DOHH2 (cell line): ENCODE measurements at regions not wholly inside any gene's neighbourhood (a gene's known extent, or its start where the extent isn't known, plus 50 kb on each side); places are given as distances from the start of the nearest gene placed in this dataset.

Experiments used
- H3F3A ChIP-seq: fragments of 200-600 bp; sonication (generic), shearing (Covaris generic); 2 replicates; pipeline ENCODE4 v1.6.0; 2016; ENCODE audit warnings: antibody characterized with exemption, mild to moderate bottlenecking; ENCODE audit not compliant: control insufficient read depth, insufficient read depth
- H3K27ac ChIP-seq: fragments of 200-600 bp; sonication (generic); 2 replicates; pipeline ENCODE4 v1.5.1; 2014; ENCODE audit warnings: low read depth, mild to moderate bottlenecking, low read length, moderate library complexity
- H3K27me3 ChIP-seq: fragments of 200-600 bp; sonication (generic); 2 replicates; pipeline ENCODE4 v1.6.1; 2014; ENCODE audit warnings: mild to moderate bottlenecking, low read length, mixed read lengths; ENCODE audit not compliant: control insufficient read depth
- H3K36me3 ChIP-seq: fragments of 200-600 bp; sonication (generic); 2 replicates; pipeline ENCODE4 v1.6.1; 2014; ENCODE audit warnings: mild to moderate bottlenecking, low read length, moderate library complexity, mixed read lengths; ENCODE audit not compliant: control insufficient read depth
- H3K4me1 ChIP-seq: fragments of 200-600 bp; sonication (generic); 2 replicates; pipeline ENCODE4 v1.6.1; 2014; ENCODE audit warnings: mild to moderate bottlenecking, low read length, mixed read lengths; ENCODE audit not compliant: control insufficient read depth
- H3K4me2 ChIP-seq: fragments of 200-600 bp; sonication (generic); 2 replicates; pipeline ENCODE4 v1.6.0; 2014; ENCODE audit warnings: mild to moderate bottlenecking, low read length, moderate library complexity
- H3K4me3 ChIP-seq: fragments of 200-600 bp; sonication (generic); 2 replicates; pipeline ENCODE4 v1.5.1; 2014; ENCODE audit warnings: mild to moderate bottlenecking, low read length, mixed read lengths
- H3K79me2 ChIP-seq: fragments of 200-600 bp; sonication (generic); 2 replicates; pipeline ENCODE4 v1.6.1; 2014; ENCODE audit warnings: mild to moderate bottlenecking, low read length, mixed read lengths; ENCODE audit not compliant: control insufficient read depth
- H3K9me2 ChIP-seq: fragments of 200-600 bp; sonication (generic); replicated peaks from 2 replicates; pipeline ENCODE4 v1.6.1; 2014; ENCODE audit warnings: mild to moderate bottlenecking, low read length, mixed read lengths; ENCODE audit not compliant: control insufficient read depth
- H3K9me3 ChIP-seq: fragments of 200-600 bp; sonication (generic); 2 replicates; pipeline ENCODE4 v1.6.1; 2014; ENCODE audit warnings: antibody characterized with exemption, low read length, mixed read lengths; ENCODE audit not compliant: control insufficient read depth, insufficient read depth
- H4K20me1 ChIP-seq: fragments of 200-600 bp; sonication (generic); 2 replicates; pipeline ENCODE4 v1.6.0; 2014; ENCODE audit warnings: low read depth, mild to moderate bottlenecking, antibody characterized with exemption, low read length, moderate library complexity; ENCODE audit not compliant: control insufficient read depth, insufficient read depth
- CTCF ChIP-seq: fragments of 200-600 bp; sonication (generic); IDR thresholded peaks from one replicate; pipeline ENCODE4 v1.5.1; 2014; ENCODE audit warnings: antibody characterized with exemption, mild to moderate bottlenecking, low read depth, low read length; ENCODE audit not compliant: poor library complexity, severe bottlenecking
- EZH2phosphoT487 ChIP-seq: fragments of 200-600 bp; sonication (generic); IDR thresholded peaks from 2 replicates; pipeline ENCODE4 v1.6.1; 2017; ENCODE audit warnings: borderline replicate concordance, mild to moderate bottlenecking, antibody characterized with exemption, low read length, moderate library complexity, mixed read lengths

GRCh38 chr6:129954749-129955431 is 63.5 kb upstream of the L3MBTL3 start:
- no peaks in the 10 kb centered on the region for H3K4me1 ChIP-seq
- H3K4me2 ChIP-seq, result no peak overlapping the region
- no peaks in the 10 kb centered on the region for H4K20me1 ChIP-seq
- no peak overlapping the region for H3K4me3 ChIP-seq
- no peaks in the 10 kb centered on the region for H3K9me2 ChIP-seq
- no peaks in the 10 kb centered on the region for H3K27me3 ChIP-seq
- H3K36me3 ChIP-seq, result no peaks in the 10 kb centered on the region
- H3K79me2 ChIP-seq, result no peaks in the 10 kb centered on the region
- no peaks in the 10 kb centered on the region for H3K9me3 ChIP-seq
- H3K27ac ChIP-seq, result no peak overlapping the region
- TF ChIP-seq CTCF (no peak), EZH2phosphoT487 (no peak)
- H3F3A ChIP-seq, result no peaks in the 10 kb centered on the region

- Histone ChIP-seq H3K4me1 (no peaks in the 10 kb centered on the region), H4K20me1 (no peaks in the 10 kb centered on the region), H3F3A (no peaks in the 10 kb centered on the region), H3K4me2 (no peak overlapping the region), H3K79me2 (no peaks in the 10 kb centered on the region), H3K27ac (no peak overlapping the region), H3K9me3 (no peaks in the 10 kb centered on the region), H3K36me3 (no peaks in the 10 kb centered on the region), H3K9me2 (no peaks in the 10 kb centered on the region), H3K27me3 (peaks cover 5% of the 10 kb centered on the region), H3K4me3 (no peak overlapping the region)
- TF ChIP-seq EZH2phosphoT487, result no peak
- TF ChIP-seq CTCF, result no peak
Observed at GRCh38 chr6:129947797-129948196, 70.6 kb upstream of the L3MBTL3 start.

- no peaks in the 10 kb centered on the region for H3K9me3 ChIP-seq
- no peaks in the 10 kb centered on the region for H3K4me1 ChIP-seq
- TF ChIP-seq CTCF (no peak), EZH2phosphoT487 (no peak)
- peaks cover 5% of the 10 kb centered on the region for H3K27me3 ChIP-seq
- no peaks in the 10 kb centered on the region for H4K20me1 ChIP-seq
- no peaks in the 10 kb centered on the region for H3K9me2 ChIP-seq
- H3F3A ChIP-seq, result no peaks in the 10 kb centered on the region
- H3K4me2 ChIP-seq, result no peak overlapping the region
- H3K79me2 ChIP-seq, result no peaks in the 10 kb centered on the region
- H3K36me3 ChIP-seq, result no peaks in the 10 kb centered on the region
- H3K27ac ChIP-seq, result no peak overlapping the region
- H3K4me3 ChIP-seq, result no peak overlapping the region
Observed at GRCh38 chr6:129946439-129947140, 71.8 kb upstream of the L3MBTL3 start.
